Epithelial cell of proximal tubule (primary cell): ENCODE measurements at regions not wholly inside any gene's neighbourhood (a gene's known extent, or its start where the extent isn't known, plus 50 kb on each side); places are given as distances from the start of the nearest gene placed in this dataset.
A peak's percentile ranks its signal among the peaks of the same experiment; 100 is the strongest.

Source experiments
- DNase-seq: peaks from one replicate; pipeline ENCODE4 v3.0.0-alpha.2; 2011; ENCODE audit warnings: low read depth
- H3K4me3 ChIP-seq: 2 replicates; pipeline ENCODE4 v1.5.1; 2011; ENCODE audit warnings: low read depth, mild to moderate bottlenecking, low read length
- TF ChIP-seq, protein P1 (sequence below): conservative IDR thresholded peaks from 2 replicates; pipeline ENCODE4 v1.5.1; 2012; ENCODE audit warnings: low read depth, mild to moderate bottlenecking, low read length

- TF ChIP-seq, protein P1, sequence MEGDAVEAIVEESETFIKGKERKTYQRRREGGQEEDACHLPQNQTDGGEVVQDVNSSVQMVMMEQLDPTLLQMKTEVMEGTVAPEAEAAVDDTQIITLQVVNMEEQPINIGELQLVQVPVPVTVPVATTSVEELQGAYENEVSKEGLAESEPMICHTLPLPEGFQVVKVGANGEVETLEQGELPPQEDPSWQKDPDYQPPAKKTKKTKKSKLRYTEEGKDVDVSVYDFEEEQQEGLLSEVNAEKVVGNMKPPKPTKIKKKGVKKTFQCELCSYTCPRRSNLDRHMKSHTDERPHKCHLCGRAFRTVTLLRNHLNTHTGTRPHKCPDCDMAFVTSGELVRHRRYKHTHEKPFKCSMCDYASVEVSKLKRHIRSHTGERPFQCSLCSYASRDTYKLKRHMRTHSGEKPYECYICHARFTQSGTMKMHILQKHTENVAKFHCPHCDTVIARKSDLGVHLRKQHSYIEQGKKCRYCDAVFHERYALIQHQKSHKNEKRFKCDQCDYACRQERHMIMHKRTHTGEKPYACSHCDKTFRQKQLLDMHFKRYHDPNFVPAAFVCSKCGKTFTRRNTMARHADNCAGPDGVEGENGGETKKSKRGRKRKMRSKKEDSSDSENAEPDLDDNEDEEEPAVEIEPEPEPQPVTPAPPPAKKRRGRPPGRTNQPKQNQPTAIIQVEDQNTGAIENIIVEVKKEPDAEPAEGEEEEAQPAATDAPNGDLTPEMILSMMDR = no peak
- H3K4me3 ChIP-seq = peak overlapping the region; percentile 2
- DNase-seq = peak; percentile 98
These were observed 60.9 kb upstream of the DCBLD2 start for GRCh38 chr3:98962189-98962930.

GRCh38 chr3:98961161-98962155 is 60.0 kb upstream of the DCBLD2 start:
- TF ChIP-seq, protein P1 = no peak
- no peak for DNase-seq
- H3K4me3 ChIP-seq = peak overlapping the region; percentile 2

DNA sequence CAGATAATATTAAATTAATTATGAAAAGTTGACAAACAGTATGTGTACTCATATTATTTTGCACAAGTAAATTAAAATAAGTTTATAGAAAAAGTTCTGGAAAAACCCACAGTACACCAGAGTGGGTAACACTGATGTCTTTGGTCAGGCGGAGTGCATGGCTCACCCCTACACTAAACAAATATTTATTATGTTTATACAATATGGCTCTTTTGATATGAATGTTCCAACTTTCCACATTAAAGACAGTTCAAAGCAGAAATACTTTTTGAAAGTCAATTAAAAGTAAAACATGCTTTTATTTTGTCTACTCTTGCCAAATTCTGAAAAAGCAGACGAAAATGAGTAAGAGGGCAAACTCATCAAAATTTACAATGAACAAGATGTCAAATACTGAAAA is 56.2 kb upstream of the DCBLD2 start:
- TF ChIP-seq, protein P1 = no peak
- no peak overlapping the region for H3K4me3 ChIP-seq
- DNase-seq = no peak

- H3K4me3 ChIP-seq = no peak overlapping the region
- no peak for DNase-seq
- TF ChIP-seq, protein P1 = no peak
These were observed 54.5 kb upstream of the DCBLD2 start for GRCh38 chr3:98956008-98956407.

DNA sequence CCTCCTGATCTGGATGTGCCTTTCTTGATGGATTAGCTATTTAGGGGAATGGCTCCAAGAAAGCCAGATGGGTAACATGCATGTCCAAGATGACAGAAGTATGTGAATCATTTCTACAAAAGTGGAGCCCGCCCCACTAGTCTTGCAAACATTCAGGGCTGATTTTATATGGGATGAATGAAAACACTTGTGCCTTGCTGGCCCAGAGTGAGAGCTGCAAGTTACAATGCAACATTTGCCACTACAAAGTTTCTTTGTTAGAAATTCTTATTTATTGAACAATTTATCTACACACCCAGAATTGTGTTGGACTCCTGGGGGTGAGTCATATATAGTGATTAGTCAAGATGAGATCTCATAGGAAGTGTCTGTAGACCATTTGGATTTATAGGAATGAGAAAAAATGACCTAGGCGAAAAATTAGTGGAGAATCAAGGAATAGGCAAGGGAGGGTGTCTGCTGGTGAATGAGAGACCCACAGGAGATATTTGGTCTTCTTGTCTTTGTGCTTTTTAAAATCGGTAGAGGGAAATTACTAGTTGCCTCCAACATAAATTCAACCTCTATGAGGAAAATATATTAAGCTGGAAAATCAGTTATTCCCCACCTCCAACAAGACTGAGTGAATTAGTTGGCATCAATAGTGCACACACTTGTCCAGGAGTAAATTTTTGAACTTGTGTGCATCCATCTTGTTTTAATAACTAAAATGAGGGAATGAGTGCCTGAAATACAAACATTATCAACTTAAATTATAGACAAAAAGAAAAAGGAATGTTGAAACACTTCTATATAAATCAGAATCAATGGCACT is 53.5 kb upstream of the DCBLD2 start:
- TF ChIP-seq, protein P1 = no peak

GRCh38 chr3:98954242-98954641 is 52.7 kb upstream of the DCBLD2 start:
- H3K4me3 ChIP-seq = no peak overlapping the region
- TF ChIP-seq, protein P1 = no peak
- DNase-seq = no peak

More for the DNA sequence above, 53.5 kb upstream of the DCBLD2 start:
- no peak overlapping the region for H3K4me3 ChIP-seq
- no peak for DNase-seq
